Panc1 (cell line): ENCODE measurements at regions not wholly inside any gene's neighbourhood (a gene's known extent, or its start where the extent isn't known, plus 50 kb on each side); places are given as distances from the start of the nearest gene placed in this dataset.

Experiments used
- ATAC-seq: fragments of 200-7000 bp; cut with Tn5 transposase; 2 replicates; pipeline ENCODE4 v1.9.1; 2020; ENCODE audit warnings: mild to moderate bottlenecking, moderate library complexity
- BruUV-seq: library from RNA; stranded (reverse); fragments of 400-500 nt; replicated peaks from 2 replicates; lab custom pipeline; 2021; lab: Mats Ljungman, UMichigan
- CTCF ChIA-PET: fragments of 300-600 bp; sonication (Branson Sonifier 250); formaldehyde crosslinking; loops from one replicate; lab custom pipeline; 2022; ENCODE audit warnings: antibody characterized with exemption; lab: Charles Lee
- POLR2A ChIA-PET: fragments of 300-600 bp; sonication (Branson Sonifier 250); formaldehyde crosslinking; loops from one replicate; lab custom pipeline; 2022; ENCODE audit warnings: antibody characterized with exemption; lab: Charles Lee
- DNase-seq: peaks from one replicate; pipeline ENCODE4 v3.0.0-alpha.2; 2010; ENCODE audit warnings: low read depth, low spot score
- H3K27ac ChIP-seq: 2 replicates; pipeline ENCODE4 v1.5.1; 2011; ENCODE audit warnings: mild to moderate bottlenecking, low read length, inconsistent platforms
- H3K27me3 ChIP-seq: fragments of 200-500 bp; sonication (Bioruptor generic); 2 replicates; pipeline ENCODE4 v1.6.0; 2014; ENCODE audit warnings: low read length, inconsistent platforms; ENCODE audit not compliant: control insufficient read depth, insufficient read depth
- H3K36me3 ChIP-seq: fragments of 200-500 bp; sonication (Bioruptor generic); 2 replicates; pipeline ENCODE4 v1.5.1; 2014; ENCODE audit warnings: inconsistent platforms, mild to moderate bottlenecking, low read length, moderate library complexity; ENCODE audit not compliant: control insufficient read depth, insufficient read depth
- H3K4me1 ChIP-seq: 2 replicates; pipeline ENCODE4 v1.5.1; 2011; ENCODE audit warnings: inconsistent platforms, mild to moderate bottlenecking, low read length, moderate library complexity; ENCODE audit not compliant: control insufficient read depth, insufficient read depth
- H3K4me3 ChIP-seq, 2 experiments: 2 replicates each; pipeline ENCODE4 v1.5.1; 2011 to 2012; ENCODE audit warnings: low read depth in 2 of 2, low read length in 2 of 2, mild to moderate bottlenecking in 2 of 2, inconsistent platforms in 1 of 2, moderate library complexity in 1 of 2
- H3K9me3 ChIP-seq: fragments of 200-500 bp; sonication (Bioruptor generic); 2 replicates; pipeline ENCODE4 v1.5.1; 2014; ENCODE audit warnings: low read depth, mild to moderate bottlenecking, inconsistent platforms, low read length, moderate library complexity; ENCODE audit not compliant: control insufficient read depth, insufficient read depth
- CTCF ChIP-seq: fragments of 450-650 bp; IDR thresholded peaks from 2 replicates; pipeline ENCODE4 v1.5.1; 2017; ENCODE audit warnings: mild to moderate bottlenecking
- POLR2AphosphoS5 ChIP-seq: IDR thresholded peaks from 2 replicates; pipeline ENCODE4 v1.6.1; 2012; ENCODE audit warnings: mild to moderate bottlenecking, low read depth, low read length, moderate library complexity
- REST ChIP-seq, 2 experiments: IDR thresholded peaks; 2 replicates each; pipeline ENCODE4 v1.6.1; 2011 to 2012; ENCODE audit warnings: low read depth in 2 of 2, control low read depth in 1 of 2, low read length in 1 of 2, mild to moderate bottlenecking in 1 of 2, moderate library complexity in 1 of 2; ENCODE audit not compliant: insufficient read depth in 1 of 2
- SIN3A ChIP-seq: IDR thresholded peaks from 2 replicates; pipeline ENCODE4 v1.6.1; 2012; ENCODE audit warnings: low read depth, mild to moderate bottlenecking, low read length, moderate library complexity, borderline replicate concordance; ENCODE audit not compliant: insufficient read depth
- TCF7L2 ChIP-seq: IDR thresholded peaks from 2 replicates; pipeline ENCODE4 v1.6.1; 2011; ENCODE audit warnings: mild to moderate bottlenecking, low read depth, low read length, inconsistent platforms
- in situ Hi-C: cut with HindIII; loops from 2 replicates; pipeline ENCODE4 v1.10.0; 2016; ENCODE audit warnings: low sequenced_read_pairs, low pct_unique_long_range_greater_than_20kb
- intact Hi-C: fragments of 100-400 bp; cut with micrococcal nuclease; formaldehyde crosslinking; loops from one replicate; pipeline ENCODE4 v1.10.0; 2022; ENCODE audit not compliant: unreplicated experiment

DNA sequence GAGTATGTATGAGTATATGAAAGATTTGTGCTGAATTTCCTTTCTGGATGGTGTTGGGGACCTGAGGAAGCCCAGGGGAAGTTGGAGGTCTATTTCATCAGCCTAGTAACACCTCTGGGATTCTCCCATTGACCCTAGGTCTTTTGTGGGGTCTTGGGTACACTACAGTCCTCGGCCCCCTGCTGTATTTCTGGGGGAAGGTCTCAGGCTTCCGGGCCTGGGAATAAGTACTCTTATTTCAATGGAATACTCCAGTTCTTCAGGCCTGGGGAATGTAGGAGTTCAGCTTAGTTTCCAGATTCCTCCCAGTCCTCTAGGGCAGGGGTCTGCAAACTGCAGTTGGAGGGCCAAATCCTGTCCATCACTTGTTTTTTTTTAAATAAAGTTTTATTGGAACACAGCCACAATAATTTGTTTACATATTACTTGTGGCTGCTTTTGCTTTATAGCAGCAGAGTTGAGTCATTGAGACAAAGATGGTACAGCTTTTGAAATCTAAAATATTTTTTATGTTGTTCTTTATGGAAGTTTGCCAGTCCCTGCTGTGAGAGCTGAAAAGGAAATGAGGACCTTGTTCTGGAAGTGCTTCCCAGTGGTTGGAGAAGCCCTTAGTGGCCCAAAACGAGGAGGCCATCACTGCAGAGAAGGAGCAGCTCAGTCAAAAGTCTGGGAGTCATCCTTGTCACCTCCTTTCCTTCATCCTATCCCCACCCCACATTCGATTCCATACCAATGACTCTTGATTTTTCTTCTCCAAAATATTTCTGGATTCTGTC lies 142.5 kb upstream of the HS3ST2 start:
- H3K27ac ChIP-seq, result no peak overlapping the region
- DNase-seq (no peak), ATAC-seq (no peak)
- H3K27me3 ChIP-seq, result peaks cover 18% of the 10 kb centered on the region
- BruUV-seq, result no TSS peak
- in situ Hi-C loops (no loop called here), intact Hi-C loops (no loop called here)
- ChIA-PET POLR2A (no interaction called here), CTCF (no interaction called here)
- no peak overlapping the region for H3K4me3 ChIP-seq
- no peaks in the 10 kb centered on the region for H3K4me1 ChIP-seq
- H3K36me3 ChIP-seq, result no peaks in the 10 kb centered on the region
- TF ChIP-seq SIN3A, result no peak
- no peak for TF ChIP-seq TCF7L2
- no peak for TF ChIP-seq REST (IDR thresholded peaks at IDR 0.05; ENCODE audit: insufficient read depth in 1 of 2, low read depth in 2 of 2, low read length in 1 of 2)
- no peak for TF ChIP-seq POLR2AphosphoS5
- no peak for TF ChIP-seq CTCF
- no peaks in the 10 kb centered on the region for H3K9me3 ChIP-seq

- intact Hi-C loops (no loop called here), in situ Hi-C loops (no loop called here)
- no peak overlapping the region for H3K27ac ChIP-seq
- ChIA-PET POLR2A (no interaction called here), CTCF (interaction anchor here (0.5 kb wide), 1 partner anchor 10 kb away, joined by 3 read pairs; no protein-coding TSS in a partner anchor)
- H3K4me1 ChIP-seq, result no peaks in the 10 kb centered on the region
- peaks cover 22% of the 10 kb centered on the region for H3K27me3 ChIP-seq
- DNase-seq (no peak), ATAC-seq (no peak)
- TF ChIP-seq REST (IDR thresholded peaks at IDR 0.05; ENCODE audit: insufficient read depth in 1 of 2, low read depth in 2 of 2, low read length in 1 of 2) (no peak), CTCF (no peak), TCF7L2 (no peak), POLR2AphosphoS5 (no peak), SIN3A (no peak)
- no TSS peak for BruUV-seq
- no peaks in the 10 kb centered on the region for H3K9me3 ChIP-seq
- H3K36me3 ChIP-seq, result no peaks in the 10 kb centered on the region
- H3K4me3 ChIP-seq, result no peak overlapping the region
Measured at GRCh38 chr16:22672830-22673210, 141.1 kb upstream of the HS3ST2 start.
